HEK293 (cell line): ENCODE measurements at regions not wholly inside any gene's neighbourhood (a gene's known extent, or its start where the extent isn't known, plus 50 kb on each side); places are given as distances from the start of the nearest gene placed in this dataset.

Source experiments
- BCL11A ChIP-seq: fragments of 450-650 bp; formaldehyde crosslinking; IDR thresholded peaks from 2 replicates; pipeline ENCODE4 v1.5.1; 2016; ENCODE audit warnings: low read depth, missing biosample characterization, missing genetic modification characterization
- CTCF ChIP-seq: fragments of 450-650 bp; formaldehyde crosslinking; IDR thresholded peaks from 2 replicates; pipeline ENCODE4 v1.5.1; 2016; ENCODE audit warnings: missing biosample characterization, missing genetic modification characterization
- KLF1 ChIP-seq: fragments of 450-650 bp; formaldehyde crosslinking; IDR thresholded peaks from 2 replicates; pipeline ENCODE4 v1.5.1; 2016; ENCODE audit warnings: missing biosample characterization, missing genetic modification characterization
- KLF16 ChIP-seq: fragments of 450-650 bp; formaldehyde crosslinking; IDR thresholded peaks from 2 replicates; pipeline ENCODE4 v1.5.1; 2017; ENCODE audit warnings: missing biosample characterization, missing genetic modification characterization
- REST ChIP-seq: fragments of 450-650 bp; formaldehyde crosslinking; IDR thresholded peaks from 2 replicates; pipeline ENCODE4 v1.5.1; 2016; ENCODE audit warnings: missing biosample characterization, missing genetic modification characterization
- SCRT2 ChIP-seq: fragments of 450-650 bp; formaldehyde crosslinking; IDR thresholded peaks from 2 replicates; pipeline ENCODE4 v1.5.1; 2016; ENCODE audit warnings: missing biosample characterization, missing genetic modification characterization
- ZBTB1 ChIP-seq: fragments of 450-650 bp; formaldehyde crosslinking; IDR thresholded peaks from 2 replicates; pipeline ENCODE4 v1.5.1; 2016; ENCODE audit warnings: missing biosample characterization, missing genetic modification characterization
- ZNF121 ChIP-seq: fragments of 450-650 bp; formaldehyde crosslinking; IDR thresholded peaks from 2 replicates; pipeline ENCODE4 v1.5.1; 2016; ENCODE audit warnings: missing biosample characterization, missing genetic modification characterization
- ZNF133 ChIP-seq: fragments of 450-650 bp; formaldehyde crosslinking; IDR thresholded peaks from 2 replicates; pipeline ENCODE4 v1.5.1; 2016; ENCODE audit warnings: missing biosample characterization, missing genetic modification characterization
- ZNF398 ChIP-seq: fragments of 450-650 bp; formaldehyde crosslinking; IDR thresholded peaks from 2 replicates; pipeline ENCODE4 v1.5.1; 2017; ENCODE audit warnings: missing biosample characterization, missing genetic modification characterization
- ZNF404 ChIP-seq: fragments of 450-650 bp; formaldehyde crosslinking; IDR thresholded peaks from 2 replicates; pipeline ENCODE4 v1.5.1; 2017; ENCODE audit warnings: missing biosample characterization, missing genetic modification characterization
- ZNF449 ChIP-seq: fragments of 450-650 bp; formaldehyde crosslinking; IDR thresholded peaks from 2 replicates; pipeline ENCODE4 v1.5.1; 2017; ENCODE audit warnings: missing biosample characterization, mild to moderate bottlenecking, missing genetic modification characterization, moderate library complexity
- TF ChIP-seq, protein P1 (sequence below): fragments of 450-650 bp; formaldehyde crosslinking; IDR thresholded peaks from 2 replicates; pipeline ENCODE4 v1.5.1; 2016; ENCODE audit warnings: missing biosample characterization, missing genetic modification characterization

DNA sequence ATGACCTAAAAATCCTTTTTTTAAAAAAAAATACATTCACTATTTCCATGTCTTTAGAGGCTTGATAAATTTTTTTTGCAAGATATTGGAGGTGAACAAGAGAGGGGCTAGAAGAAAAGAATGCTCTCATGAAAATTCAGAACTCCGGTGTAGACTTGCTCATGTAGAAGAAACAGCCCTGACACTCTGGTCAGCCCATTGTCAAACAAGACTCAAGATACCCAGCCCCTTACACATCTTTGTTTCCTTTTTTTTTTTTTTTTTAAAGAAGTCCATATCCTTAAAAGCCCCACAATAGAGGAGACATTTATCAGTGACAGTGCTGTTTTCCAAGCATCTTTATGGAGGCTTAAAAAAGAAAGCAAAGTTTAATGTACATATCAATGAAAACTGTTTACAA is 196.8 kb upstream of the RORA start:
- TF ChIP-seq CTCF (tag by site-specific recombination) = no peak
- TF ChIP-seq, protein P1, sequence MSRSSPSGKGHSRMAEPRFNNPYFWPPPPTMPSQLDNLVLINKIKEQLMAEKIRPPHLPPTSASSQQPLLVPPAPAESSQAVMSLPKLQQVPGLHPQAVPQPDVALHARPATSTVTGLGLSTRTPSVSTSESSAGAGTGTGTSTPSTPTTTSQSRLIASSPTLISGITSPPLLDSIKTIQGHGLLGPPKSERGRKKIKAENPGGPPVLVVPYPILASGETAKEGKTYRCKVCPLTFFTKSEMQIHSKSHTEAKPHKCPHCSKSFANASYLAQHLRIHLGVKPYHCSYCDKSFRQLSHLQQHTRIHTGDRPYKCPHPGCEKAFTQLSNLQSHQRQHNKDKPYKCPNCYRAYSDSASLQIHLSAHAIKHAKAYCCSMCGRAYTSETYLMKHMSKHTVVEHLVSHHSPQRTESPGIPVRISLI (tag by site-specific recombination) = no peak
- no peak for TF ChIP-seq KLF1 (tag by site-specific recombination)
- TF ChIP-seq ZNF398 = no peak
- no peak for TF ChIP-seq SCRT2 (tag by site-specific recombination)
- TF ChIP-seq KLF16 (tag by site-specific recombination) = no peak
- TF ChIP-seq ZNF133 (tag by site-specific recombination) = no peak
- no peak for TF ChIP-seq ZNF121 (tag by site-specific recombination)
- TF ChIP-seq ZNF404 (tag by site-specific recombination) = no peak
- no peak for TF ChIP-seq BCL11A (tag by site-specific recombination)
- no peak for TF ChIP-seq REST (tag by site-specific recombination)
- TF ChIP-seq ZBTB1 (tag by site-specific recombination) = no peak
- TF ChIP-seq ZNF449 (tag by site-specific recombination) = no peak
